ENCODE measurements at regions not wholly inside any gene's neighbourhood (a gene's known extent, or its start where the extent isn't known, plus 50 kb on each side); places are given as distances from the start of the nearest gene placed in this dataset.
A peak's percentile ranks its signal among the peaks of the same experiment; 100 is the strongest.

DNA sequence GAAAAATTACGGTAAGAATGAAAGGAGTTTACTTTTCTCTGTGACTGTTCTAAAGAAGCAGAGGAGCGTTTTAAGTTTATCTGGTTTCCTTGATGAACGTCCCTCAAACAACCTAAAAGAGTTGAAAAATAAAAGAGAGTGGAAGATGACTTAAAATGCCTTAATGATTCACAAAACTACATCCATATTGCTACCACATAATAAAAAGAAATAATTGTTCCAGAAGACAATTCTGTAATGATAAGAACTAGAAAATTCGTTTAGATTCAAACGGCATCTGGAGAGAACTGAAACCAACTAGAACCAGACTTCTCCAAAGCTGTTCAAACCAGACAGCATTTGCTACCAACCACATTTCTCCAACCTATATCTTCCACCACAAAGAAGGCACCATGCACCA is 68.1 kb downstream of the TEKT4 start:
- DNase-seq, result no peak

DNA sequence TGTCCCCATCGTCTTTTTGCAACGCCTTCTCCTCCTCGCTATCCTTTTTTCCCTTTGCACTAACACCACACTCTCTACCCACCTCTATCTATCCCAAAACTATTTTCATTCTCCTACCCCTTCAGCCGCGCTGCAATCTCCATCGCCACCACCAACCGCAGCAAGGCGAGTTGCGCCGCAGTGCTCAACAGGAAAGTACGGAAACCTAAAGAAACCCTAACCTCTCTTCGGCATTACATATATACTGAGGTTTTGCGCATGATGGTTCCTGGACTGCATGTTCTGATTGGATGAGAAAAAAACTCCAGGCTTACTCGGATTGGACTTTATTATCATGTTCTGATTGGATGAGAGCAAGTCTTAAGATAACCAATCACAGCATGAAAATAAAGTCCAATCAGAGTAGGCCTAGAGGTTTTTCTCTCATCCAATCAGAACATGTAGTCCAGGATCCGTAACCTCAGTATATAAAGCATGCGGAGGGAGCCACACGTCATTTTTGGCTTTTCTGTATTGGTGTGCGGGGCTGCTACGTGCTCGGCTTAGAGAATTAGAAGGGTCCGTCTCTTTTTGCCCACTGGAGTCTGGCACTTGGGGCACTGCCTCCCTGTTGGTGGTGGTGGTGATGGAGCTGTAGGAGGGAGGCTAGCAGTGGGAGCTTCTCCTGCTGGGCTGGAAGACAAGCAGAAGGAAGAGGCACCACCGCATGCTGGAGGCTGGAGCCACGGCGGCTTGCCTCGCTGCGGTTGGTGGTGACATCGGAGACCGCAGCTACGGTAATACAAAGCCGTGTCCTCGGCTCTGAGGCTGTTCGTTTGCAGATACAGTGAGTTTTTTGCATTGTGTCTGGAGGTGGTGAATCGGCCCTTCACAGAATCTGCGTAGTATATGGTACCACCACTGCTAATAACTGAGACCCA is 76.1 kb downstream of the TEKT4 start:
- DNase-seq, result no peak

DNA sequence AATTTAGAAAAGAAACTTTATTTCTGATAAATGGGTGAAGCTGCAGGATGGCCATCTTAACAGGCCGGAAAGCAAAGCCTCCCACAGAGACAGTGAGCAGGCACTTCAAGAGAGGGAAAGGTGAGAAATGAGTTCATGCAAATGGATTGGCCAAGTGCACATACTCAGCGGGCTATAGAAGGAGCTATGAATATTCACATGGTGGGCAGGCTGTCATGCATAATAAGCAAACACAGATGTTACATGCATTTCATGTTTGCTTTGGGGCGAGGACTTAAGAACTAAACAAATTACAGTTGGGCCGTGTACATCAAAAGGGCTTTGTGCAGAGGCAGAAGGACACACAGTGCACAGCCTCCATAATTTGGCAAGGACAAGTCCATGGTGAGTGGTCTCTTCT is 69.8 kb upstream of the MAL start:
- no peak for DNase-seq

GRCh38 chr2:94956797-94957391 is 68.6 kb upstream of the MAL start:
- peak; percentile 74 for DNase-seq

DNA sequence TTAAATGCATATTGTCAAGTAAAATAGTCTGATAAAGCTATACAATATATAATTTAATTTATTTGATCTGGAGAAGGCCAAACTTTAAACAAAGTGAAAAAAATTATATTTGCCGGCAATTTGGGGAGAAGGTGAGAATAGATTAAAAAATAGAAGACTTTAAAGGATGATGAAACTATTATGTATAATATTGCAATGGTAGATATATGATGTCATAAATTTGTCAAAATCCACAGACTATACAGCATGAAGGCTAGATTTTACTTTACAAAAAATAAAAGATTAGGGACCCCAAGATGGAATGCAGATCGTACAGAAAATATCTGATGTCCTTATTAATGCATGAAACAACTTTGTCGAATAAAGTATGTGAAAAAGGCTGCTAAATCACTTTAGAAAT is 67.3 kb upstream of the MAL start:
- DNase-seq, result no peak

- no peak for DNase-seq
These were observed 65.2 kb upstream of the MAL start for GRCh38 chr2:94960266-94960665.

GRCh38 chr2:94960751-94961150 is 64.8 kb upstream of the MAL start:
- DNase-seq, result no peak

DNA sequence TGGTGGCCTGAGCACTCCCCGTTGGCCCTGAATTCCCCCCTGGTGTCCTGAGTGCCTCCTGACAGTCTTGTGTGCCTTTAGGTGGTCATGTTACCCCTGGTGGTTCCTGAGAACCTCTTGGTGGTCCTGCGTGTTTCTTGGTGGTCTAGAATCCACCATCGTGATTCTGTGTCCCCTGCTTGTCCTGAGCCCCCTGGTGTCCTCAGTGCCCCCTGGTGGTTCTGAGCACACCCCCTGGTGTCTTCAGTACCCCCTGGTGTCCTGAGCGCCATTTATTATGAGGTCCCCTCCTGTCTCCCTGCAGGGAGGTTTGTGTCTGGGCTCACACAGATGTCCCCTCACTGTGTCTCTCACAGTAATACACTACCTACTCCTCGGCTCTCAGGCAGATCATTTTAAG is 61.3 kb upstream of the MAL start:
- no peak for DNase-seq

DNA sequence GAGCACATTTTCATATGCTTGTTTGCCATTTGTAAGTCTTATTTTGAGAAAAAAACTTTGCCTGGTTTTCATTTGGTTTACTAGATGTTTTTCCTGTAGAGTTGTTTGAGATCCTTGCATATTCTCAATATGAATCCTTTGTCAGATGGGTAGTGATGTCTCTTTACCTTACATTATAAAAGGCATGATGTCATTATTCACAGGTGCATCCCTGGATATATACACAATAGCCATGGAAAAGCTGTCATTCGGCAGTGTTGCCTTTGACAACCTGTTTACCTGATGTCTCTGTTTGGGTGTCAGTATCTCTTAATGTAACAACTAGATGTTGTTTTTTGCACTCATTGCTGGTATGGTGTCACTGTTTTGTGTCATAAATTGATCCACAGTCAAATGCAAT is 58.8 kb upstream of the MAL start:
- no peak for DNase-seq

DNA sequence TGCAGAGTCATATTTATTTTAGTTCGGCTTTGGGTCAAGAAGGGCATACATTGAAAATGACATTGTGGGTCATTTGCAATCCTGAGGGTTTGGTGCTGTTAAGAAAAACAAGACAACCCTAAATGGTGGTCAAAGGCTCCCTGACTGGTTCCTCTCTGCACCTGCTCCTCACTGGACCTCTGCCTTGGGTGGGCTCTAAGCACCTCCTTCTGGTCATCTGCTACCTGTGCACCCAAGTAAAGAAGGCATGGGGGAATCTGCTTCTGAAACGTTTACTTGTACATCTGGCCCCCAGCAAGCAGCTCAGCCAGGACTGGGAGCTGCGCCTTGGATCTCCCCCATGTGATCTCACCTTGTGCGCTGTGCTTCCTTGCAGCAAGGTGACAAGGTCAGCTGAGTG is 55.2 kb upstream of the MAL start:
- no peak for DNase-seq

Measured in activated effector memory CD4-positive, alpha-beta T cell treated with anti-CD3 and anti-CD28 coated beads, Interleukin-2, amount 50 U/mL, for 16 hours (primary cell).